Testis (tissue), 2 donors: ENCODE measurements at regions not wholly inside any gene's neighbourhood (a gene's known extent, or its start where the extent isn't known, plus 50 kb on each side); places are given as distances from the start of the nearest gene placed in this dataset.

Source experiments
- DNase-seq: peaks from one replicate; pipeline ENCODE4 v3.0.0-alpha.2; 2019
- H3K27ac ChIP-seq, 2 donors: fragments of 200-600 bp; sonication (generic); one replicate each; pipeline ENCODE4 v1.5.1; 2019
- H3K27me3 ChIP-seq: fragments of 200-600 bp; sonication (generic); one replicate; pipeline ENCODE4 v1.5.1; 2019
- H3K36me3 ChIP-seq: fragments of 200-600 bp; sonication (generic); one replicate; pipeline ENCODE4 v1.5.1; 2017; ENCODE audit warnings: low read depth; ENCODE audit errors: missing control alignments
- H3K4me1 ChIP-seq: fragments of 200-600 bp; sonication (generic); one replicate; pipeline ENCODE4 v1.5.1; 2019
- H3K4me3 ChIP-seq, 2 donors: fragments of 200-600 bp; sonication (generic); one replicate each; pipeline ENCODE4 v1.5.1; 2017 to 2019
- H3K9me3 ChIP-seq: fragments of 200-600 bp; sonication (generic); one replicate; pipeline ENCODE4 v1.5.1; 2017
- POLR2A ChIP-seq: fragments of 450-650 bp; IDR thresholded peaks from one replicate; pipeline ENCODE4 v1.6.1; 2017; ENCODE audit warnings: antibody characterized with exemption, mild to moderate bottlenecking, moderate library complexity
- whole genome bisulfite sequencing, 2 donors: methylation state at CpG; one replicate each; pipeline ENCODE4 v1.1.5; 2018; 5-methylcytosine and 5-hydroxymethylcytosine counted together
- intact Hi-C: fragments of 100-400 bp; cut with DNase I; formaldehyde crosslinking; loops from one replicate; pipeline ENCODE4 v1.15.1; 2023; ENCODE audit warnings: low total_unique reads
- TF ChIP-seq, protein P1 (sequence below), 3 experiments: fragments of 450-650 bp in 2 of 3; fragments of 200-600 bp in 1 of 3; sonication (generic) in 1 of 3; IDR thresholded peaks; one replicate each; pipeline ENCODE4 v1.5.1; 2016 to 2019; ENCODE audit warnings: antibody characterized with exemption in 3 of 3, mild to moderate bottlenecking in 2 of 3, moderate library complexity in 1 of 3

DNA sequence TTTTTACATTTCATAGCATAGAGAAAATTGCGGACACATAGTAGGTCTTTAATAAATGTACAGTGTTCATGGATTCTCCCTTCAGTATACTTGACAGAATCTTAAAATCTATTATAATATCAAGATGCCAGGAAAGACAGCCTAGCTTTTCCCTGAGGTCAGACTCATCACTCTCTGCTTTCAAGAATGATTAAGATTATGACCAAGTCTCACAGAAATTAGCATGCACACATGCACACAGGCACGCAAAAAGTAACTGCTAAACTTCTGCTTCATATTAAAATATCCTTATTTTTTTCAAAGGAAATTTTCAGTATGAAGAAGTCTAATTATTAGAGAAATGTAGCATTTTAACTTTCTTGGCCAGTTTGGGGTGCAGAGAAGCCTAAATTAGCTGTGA lies 493.8 kb upstream of the NECTIN3 start:
- 62 to 89% methylated on average over 2 of the region's 2 CpGs for WGBS, 2 donors
- intact Hi-C loops = no loop called here
- TF ChIP-seq, protein P1, sequence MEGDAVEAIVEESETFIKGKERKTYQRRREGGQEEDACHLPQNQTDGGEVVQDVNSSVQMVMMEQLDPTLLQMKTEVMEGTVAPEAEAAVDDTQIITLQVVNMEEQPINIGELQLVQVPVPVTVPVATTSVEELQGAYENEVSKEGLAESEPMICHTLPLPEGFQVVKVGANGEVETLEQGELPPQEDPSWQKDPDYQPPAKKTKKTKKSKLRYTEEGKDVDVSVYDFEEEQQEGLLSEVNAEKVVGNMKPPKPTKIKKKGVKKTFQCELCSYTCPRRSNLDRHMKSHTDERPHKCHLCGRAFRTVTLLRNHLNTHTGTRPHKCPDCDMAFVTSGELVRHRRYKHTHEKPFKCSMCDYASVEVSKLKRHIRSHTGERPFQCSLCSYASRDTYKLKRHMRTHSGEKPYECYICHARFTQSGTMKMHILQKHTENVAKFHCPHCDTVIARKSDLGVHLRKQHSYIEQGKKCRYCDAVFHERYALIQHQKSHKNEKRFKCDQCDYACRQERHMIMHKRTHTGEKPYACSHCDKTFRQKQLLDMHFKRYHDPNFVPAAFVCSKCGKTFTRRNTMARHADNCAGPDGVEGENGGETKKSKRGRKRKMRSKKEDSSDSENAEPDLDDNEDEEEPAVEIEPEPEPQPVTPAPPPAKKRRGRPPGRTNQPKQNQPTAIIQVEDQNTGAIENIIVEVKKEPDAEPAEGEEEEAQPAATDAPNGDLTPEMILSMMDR (IDR thresholded peaks at IDR 0.05) = no peak
- TF ChIP-seq POLR2A = no peak
- Histone ChIP-seq H3K27ac (no peak overlapping the region), H3K36me3 (no peaks in the 10 kb centered on the region), H3K4me3 (no peak overlapping the region), H3K27me3 (no peaks in the 10 kb centered on the region), H3K9me3 (no peaks in the 10 kb centered on the region), H3K4me1 (no peaks in the 10 kb centered on the region)
- DNase-seq = no peak

DNA sequence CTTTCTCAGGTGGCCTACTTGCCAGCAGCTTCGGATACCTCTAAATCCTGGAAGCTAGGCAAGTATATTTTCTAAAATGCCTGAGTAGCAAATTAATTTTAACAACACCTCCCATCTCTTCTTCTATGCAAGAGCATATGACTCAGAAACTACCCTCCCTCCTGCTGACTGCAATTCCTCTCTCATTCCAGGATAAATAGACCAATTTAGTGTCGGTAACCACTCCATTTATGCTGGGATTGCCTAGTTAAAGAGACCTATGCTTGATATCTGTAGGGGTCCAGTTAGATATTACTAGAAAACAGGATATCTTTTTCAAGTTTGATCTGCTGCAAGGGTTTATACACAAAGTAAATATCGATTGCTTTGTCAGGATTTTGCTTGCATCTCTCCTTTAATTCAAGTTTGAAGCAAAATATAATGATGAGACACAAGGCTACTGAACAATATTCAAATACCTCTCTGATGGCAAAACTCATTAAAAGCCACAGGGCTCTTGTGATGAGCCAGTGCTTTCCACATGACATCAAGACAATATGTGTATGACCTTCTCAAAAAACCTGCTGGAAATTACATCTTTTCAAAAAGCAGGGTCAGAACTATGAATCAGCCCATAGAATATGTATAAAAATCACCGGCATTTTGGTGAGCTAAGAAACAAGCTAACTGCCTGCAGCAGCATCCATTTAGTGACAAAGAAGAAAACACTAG lies 491.6 kb upstream of the NECTIN3 start:
- H3K4me3 ChIP-seq = no peak overlapping the region
- H3K27ac ChIP-seq = no peak overlapping the region
- intact Hi-C loops = no loop called here
- 90 to 93% methylated on average over 4 of the region's 4 CpGs for WGBS, 2 donors
- no peaks in the 10 kb centered on the region for H3K4me1 ChIP-seq
- TF ChIP-seq, protein P1 (IDR thresholded peaks at IDR 0.05) = no peak
- TF ChIP-seq POLR2A = no peak
- H3K36me3 ChIP-seq = no peaks in the 10 kb centered on the region
- no peaks in the 10 kb centered on the region for H3K27me3 ChIP-seq
- DNase-seq = no peak
- H3K9me3 ChIP-seq = no peaks in the 10 kb centered on the region

DNA sequence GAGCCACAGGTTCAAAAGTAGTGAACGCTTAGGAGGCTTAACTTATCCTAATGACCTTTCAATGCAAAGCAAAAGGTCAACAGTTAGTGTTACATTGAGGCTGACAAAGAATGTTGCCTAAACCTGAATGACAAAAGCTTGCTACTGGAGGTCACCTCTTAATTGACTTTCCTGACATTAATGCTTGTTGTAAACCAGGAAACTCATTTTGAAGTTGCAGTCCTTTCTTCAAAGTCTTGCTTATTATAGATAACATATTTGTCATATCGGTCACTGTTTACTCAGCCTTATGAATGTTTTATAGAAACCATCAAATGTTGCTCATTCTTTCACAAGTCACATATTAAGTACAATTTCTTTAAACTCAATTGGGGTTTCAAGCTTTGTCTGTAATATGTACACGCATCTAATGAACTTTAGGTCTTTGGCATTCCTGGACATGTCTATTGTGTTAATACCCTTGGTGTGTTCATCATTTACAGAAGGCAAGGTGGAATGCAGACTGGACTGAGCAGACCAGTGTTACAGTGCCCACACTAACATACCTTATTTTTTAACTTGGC lies 488.2 kb upstream of the NECTIN3 start:
- WGBS, 2 donors = 75 to 83% methylated on average over 3 of the region's 3 CpGs
- TF ChIP-seq, protein P1 (IDR thresholded peaks at IDR 0.05) = no peak
- no peak for TF ChIP-seq POLR2A
- no peaks in the 10 kb centered on the region for H3K27me3 ChIP-seq
- intact Hi-C loops = no loop called here
- H3K4me1 ChIP-seq = no peaks in the 10 kb centered on the region
- no peak for DNase-seq
- no peak overlapping the region for H3K4me3 ChIP-seq
- H3K36me3 ChIP-seq = no peaks in the 10 kb centered on the region
- H3K9me3 ChIP-seq = no peaks in the 10 kb centered on the region
- H3K27ac ChIP-seq = no peak overlapping the region

DNA sequence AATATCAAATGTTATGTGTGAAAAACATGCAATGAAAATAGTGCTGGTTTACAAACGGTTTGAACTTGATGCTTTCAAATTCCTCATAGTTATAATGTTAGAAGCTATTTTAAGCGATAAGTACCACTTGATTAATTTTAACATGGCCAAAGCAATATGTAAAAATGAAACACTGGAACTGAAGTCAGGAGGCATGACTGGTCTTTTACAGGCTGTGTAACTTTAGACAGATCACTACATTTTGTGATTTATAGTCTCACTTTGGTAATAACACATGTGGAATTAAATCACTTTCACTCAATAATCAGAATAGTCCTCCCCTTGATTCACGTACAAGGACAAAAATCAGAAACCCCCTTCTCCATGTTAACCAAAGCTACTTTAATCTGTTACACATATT lies 482.7 kb upstream of the NECTIN3 start:
- no peaks in the 10 kb centered on the region for H3K36me3 ChIP-seq
- 55 to 57% methylated on average over 3 of the region's 3 CpGs for WGBS, 2 donors
- DNase-seq = no peak
- no peak overlapping the region for H3K4me3 ChIP-seq
- no peaks in the 10 kb centered on the region for H3K9me3 ChIP-seq
- H3K27me3 ChIP-seq = no peaks in the 10 kb centered on the region
- intact Hi-C loops = no loop called here
- TF ChIP-seq POLR2A = no peak
- TF ChIP-seq, protein P1 (IDR thresholded peaks at IDR 0.05) = no peak
- no peak overlapping the region for H3K27ac ChIP-seq
- no peaks in the 10 kb centered on the region for H3K4me1 ChIP-seq

DNA sequence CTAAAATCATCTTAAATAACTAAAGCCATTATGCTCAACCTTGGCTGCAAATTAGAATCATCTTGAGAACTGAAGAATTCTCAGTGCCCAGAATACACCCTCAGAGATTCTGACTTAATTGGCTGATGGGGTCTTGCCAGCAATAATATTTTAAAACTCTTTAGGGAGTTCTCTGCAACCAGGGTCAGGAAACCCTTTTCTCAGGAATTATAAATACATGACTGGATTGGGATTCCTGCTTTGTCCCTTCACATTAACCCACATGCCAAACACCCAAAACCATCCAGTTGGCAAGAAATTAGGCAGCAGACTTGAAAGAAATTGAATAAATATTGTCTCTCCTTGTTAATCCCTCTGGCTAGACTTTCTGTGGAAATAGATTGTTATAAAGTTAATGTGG lies 482.3 kb upstream of the NECTIN3 start:
- Histone ChIP-seq H3K4me3 (no peak overlapping the region), H3K4me1 (no peaks in the 10 kb centered on the region), H3K27ac (no peak overlapping the region), H3K9me3 (no peaks in the 10 kb centered on the region), H3K27me3 (no peaks in the 10 kb centered on the region), H3K36me3 (no peaks in the 10 kb centered on the region)
- TF ChIP-seq POLR2A = no peak
- TF ChIP-seq, protein P1 (IDR thresholded peaks at IDR 0.05) = no peak
- no peak for DNase-seq
- intact Hi-C loops = no loop called here
